Cardiac fibroblast (primary cell): ENCODE measurements at regions not wholly inside any gene's neighbourhood (a gene's known extent, or its start where the extent isn't known, plus 50 kb on each side); places are given as distances from the start of the nearest gene placed in this dataset.

ENCODE experiments used
- DNase-seq, 2 donors: peaks; one replicate each; pipeline versions ENCODE4 v3.0.0 to v3.0.0-alpha.2; 2010; ENCODE audit warnings: low read depth in 2 of 2
- H3K4me3 ChIP-seq, 2 donors: replicated peaks in 1 of 2; 1 replicate in 1 of 2; 2 replicates in 1 of 2; pipeline ENCODE4 v1.5.1; 2011; ENCODE audit warnings: low read depth in 2 of 2, low read length in 2 of 2, mild to moderate bottlenecking in 2 of 2, moderate library complexity in 1 of 2
- TF ChIP-seq, protein P1 (sequence below): IDR thresholded peaks from one replicate; pipeline ENCODE4 v1.5.1; 2011; ENCODE audit warnings: low read depth, mild to moderate bottlenecking, low read length, inconsistent platforms

DNA sequence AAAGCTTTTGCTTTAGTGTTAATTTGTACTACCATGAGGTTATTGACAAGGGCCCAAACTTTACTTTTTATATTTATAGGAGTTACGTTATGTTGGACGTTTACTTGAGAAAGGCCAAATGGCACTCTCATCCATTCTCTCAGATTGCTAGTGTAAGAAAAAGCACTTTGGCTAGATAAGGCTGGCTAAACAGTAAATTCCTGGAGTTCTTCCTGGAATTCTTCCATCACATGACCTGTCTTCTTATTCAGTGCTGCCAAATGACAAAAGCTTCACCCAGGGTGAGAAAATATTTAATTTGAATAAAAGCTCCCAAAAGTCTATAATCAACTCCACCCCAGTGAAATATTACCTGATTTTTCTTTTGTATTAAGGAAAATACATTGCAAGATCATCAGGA, 1568.9 kb upstream of the ACO1 start:
- TF ChIP-seq, protein P1, sequence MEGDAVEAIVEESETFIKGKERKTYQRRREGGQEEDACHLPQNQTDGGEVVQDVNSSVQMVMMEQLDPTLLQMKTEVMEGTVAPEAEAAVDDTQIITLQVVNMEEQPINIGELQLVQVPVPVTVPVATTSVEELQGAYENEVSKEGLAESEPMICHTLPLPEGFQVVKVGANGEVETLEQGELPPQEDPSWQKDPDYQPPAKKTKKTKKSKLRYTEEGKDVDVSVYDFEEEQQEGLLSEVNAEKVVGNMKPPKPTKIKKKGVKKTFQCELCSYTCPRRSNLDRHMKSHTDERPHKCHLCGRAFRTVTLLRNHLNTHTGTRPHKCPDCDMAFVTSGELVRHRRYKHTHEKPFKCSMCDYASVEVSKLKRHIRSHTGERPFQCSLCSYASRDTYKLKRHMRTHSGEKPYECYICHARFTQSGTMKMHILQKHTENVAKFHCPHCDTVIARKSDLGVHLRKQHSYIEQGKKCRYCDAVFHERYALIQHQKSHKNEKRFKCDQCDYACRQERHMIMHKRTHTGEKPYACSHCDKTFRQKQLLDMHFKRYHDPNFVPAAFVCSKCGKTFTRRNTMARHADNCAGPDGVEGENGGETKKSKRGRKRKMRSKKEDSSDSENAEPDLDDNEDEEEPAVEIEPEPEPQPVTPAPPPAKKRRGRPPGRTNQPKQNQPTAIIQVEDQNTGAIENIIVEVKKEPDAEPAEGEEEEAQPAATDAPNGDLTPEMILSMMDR = no peak
- H3K4me3 ChIP-seq = no peak overlapping the region
- peak in 1 of 2 donors; percentile 3 for DNase-seq

DNA sequence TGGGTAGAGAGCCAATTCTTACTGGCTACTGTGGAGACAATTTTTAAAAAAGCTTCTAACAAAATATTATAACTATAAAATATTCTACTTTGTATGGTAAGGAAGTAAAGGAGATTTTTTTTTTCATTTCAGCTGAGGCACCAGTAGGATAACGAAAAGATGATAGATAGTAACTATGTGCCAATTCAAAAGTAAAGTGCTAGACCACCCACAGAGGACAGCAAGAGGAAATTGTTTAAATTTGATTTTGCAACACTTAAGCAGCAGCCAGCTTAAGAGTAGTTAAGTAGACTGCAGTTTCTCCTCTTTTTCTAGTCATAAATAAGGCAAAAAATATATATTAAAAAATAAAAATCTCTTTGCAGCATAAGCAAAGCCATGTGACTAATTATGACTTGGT, 1539.3 kb upstream of the ACO1 start:
- DNase-seq = no peak
- H3K4me3 ChIP-seq = no peak overlapping the region
- TF ChIP-seq, protein P1 = no peak

DNA sequence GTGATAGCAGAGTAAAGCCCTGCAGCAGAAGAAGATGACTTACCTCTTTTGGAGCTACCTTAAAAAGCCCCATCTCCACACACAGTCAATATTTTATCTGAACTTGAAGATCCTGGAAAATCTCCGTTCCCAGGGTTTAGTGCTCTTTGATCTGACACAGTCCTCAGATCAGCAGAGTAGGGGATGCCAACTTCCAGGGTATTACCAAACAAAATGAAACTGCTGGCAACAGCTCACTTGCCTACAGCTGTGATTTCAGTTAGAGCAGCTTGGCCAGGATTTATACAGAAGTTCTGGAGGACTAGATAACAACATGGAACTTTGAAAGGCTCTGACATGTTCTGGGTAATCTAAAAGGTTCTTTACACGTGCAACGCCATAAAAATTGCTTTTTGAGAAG, 1537.8 kb upstream of the ACO1 start:
- TF ChIP-seq, protein P1 = no peak
- H3K4me3 ChIP-seq = no peak overlapping the region
- no peak for DNase-seq

DNA sequence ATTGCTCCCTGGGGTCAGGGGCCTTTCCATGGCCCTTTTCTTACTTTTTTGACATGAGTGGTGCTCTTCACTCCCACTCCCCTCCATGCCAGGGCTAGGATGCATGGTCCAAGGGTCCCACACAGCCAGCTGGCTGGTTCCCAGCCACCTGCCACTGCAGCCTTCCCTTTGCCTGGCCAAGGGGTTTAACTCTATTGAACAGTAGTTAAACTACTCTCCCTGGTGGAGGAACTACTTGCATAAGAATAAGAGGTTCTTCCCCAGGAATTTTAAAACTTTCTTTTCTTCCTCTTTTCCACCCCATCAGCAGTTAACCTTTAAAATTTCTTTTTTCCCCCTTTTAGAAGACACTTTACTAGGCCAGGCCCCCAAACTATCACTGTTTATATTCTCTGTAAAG, 1532.8 kb upstream of the ACO1 start:
- TF ChIP-seq, protein P1 = no peak
- no peak overlapping the region for H3K4me3 ChIP-seq
- no peak for DNase-seq

DNA sequence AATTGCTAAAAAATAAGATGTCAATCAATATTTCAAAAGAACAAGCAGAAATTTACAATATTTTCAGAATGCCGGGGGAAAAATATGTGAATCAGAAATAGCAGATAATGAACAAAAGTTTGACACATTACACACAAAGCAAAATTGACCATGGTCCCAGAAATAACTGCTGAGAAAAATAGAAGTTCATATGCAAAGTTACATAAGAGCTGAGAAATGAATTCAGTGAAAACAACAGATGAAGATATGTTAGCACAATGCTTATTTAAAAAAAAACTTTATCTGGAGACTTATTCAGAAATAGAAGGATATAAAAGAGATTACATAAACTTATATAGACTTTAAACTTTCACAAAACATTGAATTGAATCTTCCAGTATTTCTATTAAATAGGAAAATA, 1483.7 kb upstream of the ACO1 start:
- no peak overlapping the region for H3K4me3 ChIP-seq
- DNase-seq = no peak
- TF ChIP-seq, protein P1 = no peak

DNA sequence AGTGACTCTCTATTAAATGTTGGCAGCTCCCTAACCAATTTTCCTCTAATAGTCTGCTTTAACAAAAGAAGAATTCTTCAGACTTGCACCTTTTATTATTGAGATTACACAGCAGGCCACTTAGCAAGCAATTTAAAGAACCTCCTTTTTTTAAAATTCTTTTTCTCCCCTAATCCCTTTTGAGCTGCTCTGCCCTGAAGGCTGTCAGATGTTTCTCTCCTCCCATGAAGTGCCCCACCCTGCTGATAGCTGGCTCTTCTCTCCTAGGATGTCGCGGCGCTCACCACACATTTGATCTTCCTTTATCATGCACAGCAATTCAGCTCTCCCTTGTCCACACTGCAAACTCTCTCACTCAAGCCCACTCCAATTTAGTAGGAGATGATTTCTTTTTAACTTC, 1471.1 kb upstream of the ACO1 start:
- TF ChIP-seq, protein P1 = no peak
- DNase-seq = no peak
- H3K4me3 ChIP-seq = no peak overlapping the region

DNA sequence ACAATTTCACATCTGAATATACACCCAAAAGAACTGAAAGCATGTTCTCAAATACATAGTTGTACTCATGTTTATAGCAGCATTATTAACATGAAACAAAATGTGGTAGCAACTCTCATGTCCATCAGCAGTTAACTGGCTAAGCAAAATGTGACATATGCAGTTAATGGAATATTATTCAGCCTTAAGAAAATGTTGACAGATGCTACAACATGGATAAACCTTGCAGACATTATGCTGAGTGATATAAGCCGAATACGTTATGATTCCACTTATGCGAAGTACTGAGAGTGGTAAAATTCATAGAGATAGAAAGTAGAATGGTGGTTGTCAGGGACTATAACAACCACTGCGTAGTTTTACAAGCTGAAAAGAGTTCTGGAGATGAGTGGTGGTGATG, 1469.0 kb upstream of the ACO1 start:
- DNase-seq = no peak
- H3K4me3 ChIP-seq = no peak overlapping the region
- TF ChIP-seq, protein P1 = no peak
